KMS-11 (cell line): ENCODE measurements at regions not wholly inside any gene's neighbourhood (a gene's known extent, or its start where the extent isn't known, plus 50 kb on each side); places are given as distances from the start of the nearest gene placed in this dataset.

ENCODE experiments used
- H2AFZ ChIP-seq: fragments of 200-600 bp; sonication (generic); 2 replicates; pipeline ENCODE4 v1.6.1; 2016; ENCODE audit warnings: antibody characterized with exemption, mixed run types, low read depth
- H3K27ac ChIP-seq: fragments of 200-600 bp; sonication (generic); 2 replicates; pipeline ENCODE4 v1.6.1; 2016; ENCODE audit warnings: mild to moderate bottlenecking, mixed run types
- H3K27me3 ChIP-seq: fragments of 200-600 bp; sonication (generic); 2 replicates; pipeline ENCODE4 v1.6.1; 2017; ENCODE audit warnings: mild to moderate bottlenecking, low read depth, mixed run types, moderate library complexity; ENCODE audit not compliant: insufficient read depth
- H3K36me3 ChIP-seq: fragments of 200-600 bp; sonication (generic); 2 replicates; pipeline ENCODE4 v1.6.1; 2017; ENCODE audit warnings: mild to moderate bottlenecking, mixed run types; ENCODE audit not compliant: insufficient read depth
- H3K4me1 ChIP-seq: fragments of 200-600 bp; sonication (generic); 2 replicates; pipeline ENCODE4 v1.6.1; 2016; ENCODE audit warnings: mild to moderate bottlenecking, low read depth, mixed run types; ENCODE audit not compliant: poor library complexity, severe bottlenecking
- H3K4me2 ChIP-seq: fragments of 200-600 bp; sonication (generic); 2 replicates; pipeline ENCODE4 v1.7.0; 2016; ENCODE audit warnings: mild to moderate bottlenecking, mixed run types
- H3K4me3 ChIP-seq: fragments of 200-600 bp; sonication (generic); IDR thresholded peaks from 2 replicates; pipeline ENCODE4 v1.6.1; 2017; ENCODE audit warnings: low read depth, low read length, mixed read lengths; ENCODE audit not compliant: insufficient read depth
- H3K79me2 ChIP-seq: fragments of 200-600 bp; sonication (generic); 2 replicates; pipeline ENCODE4 v1.6.1; 2016; ENCODE audit warnings: low read depth, mixed run types; ENCODE audit not compliant: insufficient read depth
- H3K9ac ChIP-seq: fragments of 200-600 bp; sonication (generic); 2 replicates; pipeline ENCODE4 v1.6.1; 2016; ENCODE audit warnings: mild to moderate bottlenecking, mixed run types
- H4K20me1 ChIP-seq: fragments of 200-600 bp; sonication (generic); 2 replicates; pipeline ENCODE4 v1.6.1; 2016; ENCODE audit warnings: mild to moderate bottlenecking, mixed run types; ENCODE audit not compliant: insufficient read depth
- TF ChIP-seq, protein P1 (sequence below): fragments of 200-600 bp; sonication (generic); conservative IDR thresholded peaks from 2 replicates; pipeline ENCODE4 v1.6.1; 2017; ENCODE audit warnings: low read depth, mild to moderate bottlenecking, antibody characterized with exemption, low read length, moderate library complexity, mixed read lengths

DNA sequence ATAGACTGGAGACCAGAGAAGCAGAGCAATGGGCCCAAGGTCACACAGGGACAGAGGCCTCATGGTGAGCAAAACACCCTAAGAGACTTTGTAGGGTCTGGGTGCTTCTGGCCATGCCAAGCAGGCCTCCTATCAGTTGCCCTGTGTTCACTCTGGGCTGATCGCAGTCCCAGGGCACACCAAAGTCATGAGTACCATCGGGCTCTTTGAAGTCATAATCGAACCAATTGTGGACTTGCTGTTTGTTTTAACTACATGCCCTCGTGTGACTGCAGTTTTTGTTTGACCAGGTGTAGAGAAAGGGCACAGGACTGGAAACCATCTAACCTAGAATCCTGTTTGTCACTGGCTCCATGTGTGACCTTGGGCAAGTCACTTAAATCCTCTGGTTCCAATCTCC lies 172.5 kb upstream of the CPEB2 start:
- no peak overlapping the region for H3K9ac ChIP-seq
- no peak overlapping the region for H3K4me2 ChIP-seq
- H3K4me1 ChIP-seq: no peaks in the 10 kb centered on the region
- no peaks in the 10 kb centered on the region for H3K27me3 ChIP-seq
- TF ChIP-seq, protein P1, sequence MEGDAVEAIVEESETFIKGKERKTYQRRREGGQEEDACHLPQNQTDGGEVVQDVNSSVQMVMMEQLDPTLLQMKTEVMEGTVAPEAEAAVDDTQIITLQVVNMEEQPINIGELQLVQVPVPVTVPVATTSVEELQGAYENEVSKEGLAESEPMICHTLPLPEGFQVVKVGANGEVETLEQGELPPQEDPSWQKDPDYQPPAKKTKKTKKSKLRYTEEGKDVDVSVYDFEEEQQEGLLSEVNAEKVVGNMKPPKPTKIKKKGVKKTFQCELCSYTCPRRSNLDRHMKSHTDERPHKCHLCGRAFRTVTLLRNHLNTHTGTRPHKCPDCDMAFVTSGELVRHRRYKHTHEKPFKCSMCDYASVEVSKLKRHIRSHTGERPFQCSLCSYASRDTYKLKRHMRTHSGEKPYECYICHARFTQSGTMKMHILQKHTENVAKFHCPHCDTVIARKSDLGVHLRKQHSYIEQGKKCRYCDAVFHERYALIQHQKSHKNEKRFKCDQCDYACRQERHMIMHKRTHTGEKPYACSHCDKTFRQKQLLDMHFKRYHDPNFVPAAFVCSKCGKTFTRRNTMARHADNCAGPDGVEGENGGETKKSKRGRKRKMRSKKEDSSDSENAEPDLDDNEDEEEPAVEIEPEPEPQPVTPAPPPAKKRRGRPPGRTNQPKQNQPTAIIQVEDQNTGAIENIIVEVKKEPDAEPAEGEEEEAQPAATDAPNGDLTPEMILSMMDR: no peak
- H4K20me1 ChIP-seq: no peaks in the 10 kb centered on the region
- H3K27ac ChIP-seq: no peak overlapping the region
- no peaks in the 10 kb centered on the region for H3K36me3 ChIP-seq
- H3K4me3 ChIP-seq: no peak overlapping the region
- H3K79me2 ChIP-seq: no peaks in the 10 kb centered on the region
- no peak overlapping the region for H2AFZ ChIP-seq

DNA sequence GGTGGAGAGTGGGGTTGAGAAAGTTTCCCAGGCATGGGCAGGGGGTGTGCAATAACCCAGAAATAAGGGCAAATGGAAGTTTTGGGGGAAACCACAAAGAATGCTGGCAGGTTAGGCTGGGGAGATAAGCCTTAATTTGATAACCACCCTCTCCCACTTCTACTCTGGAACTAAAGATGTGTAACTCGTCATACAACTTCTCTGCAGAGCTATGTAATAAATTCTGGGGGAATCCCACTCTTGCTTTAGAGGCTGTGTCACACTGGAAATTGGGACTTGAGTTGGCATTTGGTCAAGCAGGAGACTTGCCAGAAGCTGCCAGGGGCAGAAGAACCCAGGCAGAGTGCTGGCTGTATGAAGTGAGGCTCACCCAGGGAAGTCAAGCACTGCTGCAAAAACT lies 170.9 kb upstream of the CPEB2 start:
- no peaks in the 10 kb centered on the region for H3K79me2 ChIP-seq
- TF ChIP-seq, protein P1: no peak
- no peaks in the 10 kb centered on the region for H3K4me1 ChIP-seq
- H3K9ac ChIP-seq: no peak overlapping the region
- H3K27me3 ChIP-seq: no peaks in the 10 kb centered on the region
- H4K20me1 ChIP-seq: no peaks in the 10 kb centered on the region
- no peak overlapping the region for H2AFZ ChIP-seq
- H3K36me3 ChIP-seq: no peaks in the 10 kb centered on the region
- H3K27ac ChIP-seq: no peak overlapping the region
- H3K4me3 ChIP-seq: no peak overlapping the region
- no peak overlapping the region for H3K4me2 ChIP-seq

DNA sequence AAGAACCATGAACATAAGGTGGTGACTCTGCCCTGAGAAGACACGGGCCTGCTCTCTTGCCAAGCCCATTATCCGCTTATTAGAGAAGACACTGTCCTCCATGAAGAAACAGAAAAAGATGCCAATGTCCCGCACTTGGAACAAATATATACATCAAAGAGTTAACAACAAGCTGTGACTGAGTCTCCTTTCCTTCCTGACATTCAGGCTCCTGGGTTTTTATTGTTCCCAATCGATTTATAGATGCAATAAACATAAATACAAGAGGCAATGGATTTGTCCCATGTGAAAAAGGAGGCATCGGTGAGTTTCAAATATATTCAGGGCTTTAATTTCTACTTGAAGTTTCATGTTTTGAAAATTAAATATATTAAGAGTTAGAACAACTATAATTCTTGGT lies 169.2 kb upstream of the CPEB2 start:
- no peaks in the 10 kb centered on the region for H3K4me1 ChIP-seq
- TF ChIP-seq, protein P1: no peak
- no peaks in the 10 kb centered on the region for H4K20me1 ChIP-seq

DNA sequence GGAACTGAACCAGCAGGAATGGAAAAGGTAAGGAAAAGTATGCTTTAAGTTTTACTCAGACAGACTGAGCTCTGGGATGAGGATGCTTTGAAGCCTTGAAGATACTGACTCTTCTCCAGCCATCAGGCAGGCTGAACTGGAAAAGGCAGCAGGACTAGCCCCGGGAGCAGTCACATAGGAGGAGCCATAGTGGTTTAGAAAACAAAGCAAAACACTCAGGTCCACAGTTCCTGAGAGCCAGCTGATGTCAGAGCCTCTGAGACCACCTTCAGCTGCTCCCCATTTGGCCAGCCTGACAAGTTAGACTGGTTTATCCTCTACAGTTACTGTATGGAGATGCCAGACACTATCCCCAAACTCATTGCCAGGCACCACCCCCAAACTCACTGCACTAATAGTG lies 167.9 kb upstream of the CPEB2 start:
- Histone ChIP-seq H3K4me3 (no peak overlapping the region), H3K36me3 (no peaks in the 10 kb centered on the region), H3K79me2 (no peaks in the 10 kb centered on the region), H3K4me2 (no peak overlapping the region), H2AFZ (no peak overlapping the region), H3K27me3 (no peaks in the 10 kb centered on the region), H3K9ac (no peak overlapping the region), H3K4me1 (no peaks in the 10 kb centered on the region), H3K27ac (no peak overlapping the region), H4K20me1 (no peaks in the 10 kb centered on the region)
- TF ChIP-seq, protein P1: no peak

More for the DNA sequence above, 169.2 kb upstream of the CPEB2 start:
- Histone ChIP-seq H3K79me2 (no peaks in the 10 kb centered on the region), H3K27me3 (no peaks in the 10 kb centered on the region), H2AFZ (no peak overlapping the region), H3K36me3 (no peaks in the 10 kb centered on the region), H3K9ac (no peak overlapping the region), H3K4me2 (no peak overlapping the region), H3K4me3 (no peak overlapping the region), H3K27ac (no peak overlapping the region)
